ENCODE measurements at regions not wholly inside any gene's neighbourhood (a gene's known extent, or its start where the extent isn't known, plus 50 kb on each side); places are given as distances from the start of the nearest gene placed in this dataset.

DNA sequence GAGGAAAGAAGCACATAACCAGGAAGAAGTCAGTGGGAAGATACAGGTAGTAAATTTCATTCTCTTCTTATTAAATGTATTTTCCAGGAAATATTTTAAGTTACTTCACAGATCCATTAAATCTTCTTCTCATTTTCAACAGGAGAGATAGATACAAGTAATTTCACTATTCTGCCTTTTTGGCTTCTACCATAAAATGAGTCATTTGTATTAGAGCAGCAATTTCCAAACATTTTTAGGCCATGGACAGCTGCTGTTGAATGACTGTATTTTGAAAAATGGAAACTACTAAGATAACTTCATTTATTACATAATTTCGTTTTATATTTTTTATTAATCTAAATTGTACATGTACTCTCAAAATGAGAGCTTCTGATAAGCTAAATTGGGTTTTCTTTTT is 809.6 kb upstream of the API5 start:
- no peak for DNase-seq (ENCODE audit: low read depth, low spot score)
- H3K9me3 Mint-ChIP-seq, result peaks cover 5% of the 10 kb centered on the region
- TF ChIP-seq, protein P1, sequence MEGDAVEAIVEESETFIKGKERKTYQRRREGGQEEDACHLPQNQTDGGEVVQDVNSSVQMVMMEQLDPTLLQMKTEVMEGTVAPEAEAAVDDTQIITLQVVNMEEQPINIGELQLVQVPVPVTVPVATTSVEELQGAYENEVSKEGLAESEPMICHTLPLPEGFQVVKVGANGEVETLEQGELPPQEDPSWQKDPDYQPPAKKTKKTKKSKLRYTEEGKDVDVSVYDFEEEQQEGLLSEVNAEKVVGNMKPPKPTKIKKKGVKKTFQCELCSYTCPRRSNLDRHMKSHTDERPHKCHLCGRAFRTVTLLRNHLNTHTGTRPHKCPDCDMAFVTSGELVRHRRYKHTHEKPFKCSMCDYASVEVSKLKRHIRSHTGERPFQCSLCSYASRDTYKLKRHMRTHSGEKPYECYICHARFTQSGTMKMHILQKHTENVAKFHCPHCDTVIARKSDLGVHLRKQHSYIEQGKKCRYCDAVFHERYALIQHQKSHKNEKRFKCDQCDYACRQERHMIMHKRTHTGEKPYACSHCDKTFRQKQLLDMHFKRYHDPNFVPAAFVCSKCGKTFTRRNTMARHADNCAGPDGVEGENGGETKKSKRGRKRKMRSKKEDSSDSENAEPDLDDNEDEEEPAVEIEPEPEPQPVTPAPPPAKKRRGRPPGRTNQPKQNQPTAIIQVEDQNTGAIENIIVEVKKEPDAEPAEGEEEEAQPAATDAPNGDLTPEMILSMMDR (conservative IDR thresholded peaks at IDR 0.05), result no peak
- H3K27me3 Mint-ChIP-seq (ENCODE audit: low read depth), result no peaks in the 10 kb centered on the region
- no peaks in the 10 kb centered on the region for H3K4me1 Mint-ChIP-seq
- no peak overlapping the region for H3K27ac Mint-ChIP-seq (ENCODE audit: unreplicated experiment)
- H3K4me3 Mint-ChIP-seq, result no peak overlapping the region
- H3K36me3 Mint-ChIP-seq (ENCODE audit: low read depth), result no peaks in the 10 kb centered on the region

DNA sequence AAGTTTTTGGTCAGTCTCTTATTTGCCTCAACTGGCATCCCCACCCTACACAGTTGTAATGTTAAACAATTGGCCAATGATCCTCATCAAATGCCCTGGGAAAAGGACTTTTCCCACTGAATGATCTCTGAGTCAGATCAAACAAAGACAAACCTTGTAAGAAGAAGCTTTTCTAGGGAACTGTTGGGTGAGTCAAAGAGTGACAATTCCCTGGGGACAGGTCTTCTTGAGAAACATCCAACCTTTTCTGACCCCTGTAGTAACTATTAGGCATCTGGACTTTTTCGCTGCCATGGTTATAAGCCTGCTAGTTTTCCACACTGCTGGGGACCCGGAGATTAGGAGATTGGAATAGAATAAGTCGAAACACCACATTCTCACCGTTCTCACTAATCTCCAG is 789.8 kb upstream of the API5 start:
- Mint-ChIP-seq H3K36me3 (ENCODE audit: low read depth) (peaks cover 7% of the 10 kb centered on the region), H3K9me3 (peaks cover 5% of the 10 kb centered on the region), H3K27ac (ENCODE audit: unreplicated experiment) (no peak overlapping the region), H3K4me3 (no peak overlapping the region), H3K27me3 (ENCODE audit: low read depth) (no peaks in the 10 kb centered on the region), H3K4me1 (peaks cover 56% of the 10 kb centered on the region)
- DNase-seq (ENCODE audit: low read depth, low spot score), result no peak
- TF ChIP-seq, protein P1 (conservative IDR thresholded peaks at IDR 0.05), result no peak

DNA sequence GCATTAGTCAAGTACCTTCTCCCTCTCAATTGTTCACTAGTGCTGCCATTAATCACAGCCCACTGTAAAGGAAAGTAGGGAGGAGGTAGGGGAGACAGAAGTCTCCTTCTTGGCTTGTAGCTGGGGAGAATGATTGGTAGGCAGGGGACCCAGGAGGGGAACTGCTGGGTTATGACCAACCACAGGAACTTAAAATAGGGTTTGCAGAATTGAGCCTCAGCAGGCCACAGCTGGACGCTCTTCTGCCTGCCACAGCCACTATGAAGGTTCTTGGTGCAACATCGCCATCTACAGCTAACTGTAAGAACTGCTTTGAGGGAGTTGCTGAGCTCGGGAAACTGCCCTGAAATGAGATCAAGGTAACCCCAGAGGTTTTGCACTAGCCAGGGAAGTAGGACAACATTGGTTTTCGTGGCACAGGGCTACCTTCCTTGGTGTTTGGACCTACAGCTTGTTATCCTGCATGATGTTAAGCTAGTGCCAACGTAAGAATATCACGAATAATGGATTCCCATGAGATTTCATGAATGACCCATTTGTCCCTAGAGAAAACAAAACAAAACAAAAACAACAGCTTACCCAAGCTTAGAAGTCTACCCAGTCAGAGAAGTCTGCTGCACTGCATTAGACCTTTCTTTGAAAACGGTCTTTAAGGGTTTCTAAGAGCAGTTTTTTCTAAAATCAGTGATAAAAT is 787.1 kb upstream of the API5 start:
- H3K27me3 Mint-ChIP-seq (ENCODE audit: low read depth), result no peaks in the 10 kb centered on the region
- TF ChIP-seq, protein P1 (conservative IDR thresholded peaks at IDR 0.05), result peak; percentile 88
- peak overlapping the region; percentile 14 for H3K27ac Mint-ChIP-seq (ENCODE audit: unreplicated experiment)
- peaks cover 65% of the 10 kb centered on the region for H3K4me1 Mint-ChIP-seq
- H3K9me3 Mint-ChIP-seq, result peaks cover 2% of the 10 kb centered on the region
- DNase-seq (ENCODE audit: low read depth, low spot score), result peak; percentile 81
- H3K36me3 Mint-ChIP-seq (ENCODE audit: low read depth), result peaks cover 3% of the 10 kb centered on the region
- H3K4me3 Mint-ChIP-seq, result peak overlapping the region; percentile 33

DNA sequence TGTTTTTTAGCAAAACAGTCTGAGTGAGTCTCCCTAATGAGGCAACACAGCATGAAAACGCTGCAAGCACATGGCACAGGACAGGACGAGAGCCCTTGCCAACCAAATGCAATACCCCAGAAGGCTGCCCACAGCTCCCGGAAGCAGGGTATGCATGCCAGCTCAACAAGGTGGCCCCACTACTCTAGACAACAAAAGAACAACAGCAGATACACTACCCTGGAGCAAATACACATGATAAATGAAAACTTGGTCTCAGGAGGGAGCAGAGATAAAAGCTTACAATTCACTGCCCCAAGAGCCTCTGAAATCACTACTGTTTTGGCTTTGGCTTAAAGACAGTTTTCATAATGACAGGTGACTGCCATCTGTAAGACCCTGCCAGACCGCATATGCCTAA is 785.4 kb upstream of the API5 start:
- Mint-ChIP-seq H3K4me3 (no peak overlapping the region), H3K27me3 (ENCODE audit: low read depth) (no peaks in the 10 kb centered on the region), H3K36me3 (ENCODE audit: low read depth) (no peaks in the 10 kb centered on the region), H3K27ac (ENCODE audit: unreplicated experiment) (no peak overlapping the region), H3K4me1 (peaks cover 61% of the 10 kb centered on the region), H3K9me3 (no peaks in the 10 kb centered on the region)
- TF ChIP-seq, protein P1 (conservative IDR thresholded peaks at IDR 0.05), result no peak
- DNase-seq (ENCODE audit: low read depth, low spot score), result no peak

DNA sequence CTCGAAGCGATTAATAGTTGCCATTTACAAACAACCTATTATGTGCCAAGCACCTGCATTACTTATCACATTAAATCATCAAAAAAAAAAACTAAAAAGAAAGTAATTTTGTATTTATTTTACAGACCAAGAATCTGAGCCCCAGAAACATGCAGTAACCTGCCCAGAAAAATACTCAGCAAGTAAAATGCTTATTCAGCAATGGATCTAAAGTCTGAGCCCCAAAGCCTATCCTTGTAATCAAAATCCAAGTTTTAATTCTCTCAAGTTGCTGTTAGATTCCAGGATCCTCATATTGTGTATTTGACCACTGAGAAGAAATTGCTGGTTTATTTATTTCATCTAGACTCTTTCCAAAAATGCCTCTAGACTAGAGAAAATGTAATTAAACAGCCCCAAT is 783.3 kb upstream of the API5 start:
- Mint-ChIP-seq H3K9me3 (no peaks in the 10 kb centered on the region), H3K4me3 (no peak overlapping the region), H3K27me3 (ENCODE audit: low read depth) (no peaks in the 10 kb centered on the region), H3K36me3 (ENCODE audit: low read depth) (no peaks in the 10 kb centered on the region), H3K4me1 (peaks cover 41% of the 10 kb centered on the region), H3K27ac (ENCODE audit: unreplicated experiment) (no peak overlapping the region)
- no peak for DNase-seq (ENCODE audit: low read depth, low spot score)
- TF ChIP-seq, protein P1 (conservative IDR thresholded peaks at IDR 0.05), result no peak

Measured in neural crest cell (in vitro differentiated cells).